ENCODE measurements at regions not wholly inside any gene's neighbourhood (a gene's known extent, or its start where the extent isn't known, plus 50 kb on each side); places are given as distances from the start of the nearest gene placed in this dataset.

DNA sequence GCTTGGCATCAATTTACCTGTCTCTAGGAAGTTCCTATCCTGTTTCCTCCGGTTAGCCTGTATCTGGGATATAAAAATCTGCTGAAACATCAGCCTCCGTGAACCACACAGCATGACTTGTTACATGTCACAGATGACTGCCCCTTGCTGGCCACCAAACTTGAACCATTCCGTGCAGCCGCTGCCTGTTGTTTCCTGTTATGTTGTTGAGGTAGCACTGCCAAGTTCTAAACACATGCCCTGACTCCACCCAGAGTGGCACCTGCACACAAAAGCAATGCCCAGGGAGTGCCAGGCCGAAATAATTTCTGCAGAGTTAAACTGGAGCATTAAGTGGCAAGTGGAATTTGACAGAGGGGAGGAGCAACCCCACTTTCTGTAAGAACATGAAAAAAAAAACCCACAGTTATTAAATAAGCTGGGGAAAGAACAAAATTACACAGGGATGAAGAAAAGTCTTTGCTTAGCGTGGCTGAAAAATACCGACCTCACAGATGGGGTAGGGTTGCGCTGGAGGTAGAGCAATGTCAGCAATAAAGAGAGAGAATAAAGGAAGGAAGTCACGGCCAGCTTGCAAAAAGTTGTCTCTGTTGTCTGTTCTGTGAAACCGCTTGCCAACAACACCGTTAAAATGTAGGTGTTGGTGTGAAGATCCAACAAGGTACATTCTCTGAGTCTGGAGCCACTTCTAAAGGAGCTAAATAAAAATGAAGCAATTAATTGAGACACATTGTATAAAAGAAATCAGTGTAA, 174.6 kb upstream of the CDH13 start:
- TF ChIP-seq, protein P1, sequence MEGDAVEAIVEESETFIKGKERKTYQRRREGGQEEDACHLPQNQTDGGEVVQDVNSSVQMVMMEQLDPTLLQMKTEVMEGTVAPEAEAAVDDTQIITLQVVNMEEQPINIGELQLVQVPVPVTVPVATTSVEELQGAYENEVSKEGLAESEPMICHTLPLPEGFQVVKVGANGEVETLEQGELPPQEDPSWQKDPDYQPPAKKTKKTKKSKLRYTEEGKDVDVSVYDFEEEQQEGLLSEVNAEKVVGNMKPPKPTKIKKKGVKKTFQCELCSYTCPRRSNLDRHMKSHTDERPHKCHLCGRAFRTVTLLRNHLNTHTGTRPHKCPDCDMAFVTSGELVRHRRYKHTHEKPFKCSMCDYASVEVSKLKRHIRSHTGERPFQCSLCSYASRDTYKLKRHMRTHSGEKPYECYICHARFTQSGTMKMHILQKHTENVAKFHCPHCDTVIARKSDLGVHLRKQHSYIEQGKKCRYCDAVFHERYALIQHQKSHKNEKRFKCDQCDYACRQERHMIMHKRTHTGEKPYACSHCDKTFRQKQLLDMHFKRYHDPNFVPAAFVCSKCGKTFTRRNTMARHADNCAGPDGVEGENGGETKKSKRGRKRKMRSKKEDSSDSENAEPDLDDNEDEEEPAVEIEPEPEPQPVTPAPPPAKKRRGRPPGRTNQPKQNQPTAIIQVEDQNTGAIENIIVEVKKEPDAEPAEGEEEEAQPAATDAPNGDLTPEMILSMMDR (conservative IDR thresholded peaks at IDR 0.05 in 1 of 2, IDR thresholded peaks at IDR 0.05 in 1 of 2; ENCODE audit: low read depth in 1 of 2, low read length in 2 of 2), result no peak
- TF ChIP-seq EZH2 (IDR thresholded peaks at IDR 0.05; ENCODE audit: low read length, missing control alignments), result no peak

All from fibroblast of lung (primary cell).